Testis (tissue), 2 donors: ENCODE measurements at regions not wholly inside any gene's neighbourhood (a gene's known extent, or its start where the extent isn't known, plus 50 kb on each side); places are given as distances from the start of the nearest gene placed in this dataset.

ENCODE experiments used
- CTCF ChIP-seq, 3 experiments: fragments of 450-650 bp in 2 of 3; fragments of 200-600 bp in 1 of 3; sonication (generic) in 1 of 3; IDR thresholded peaks; one replicate each; pipeline ENCODE4 v1.5.1; 2016 to 2019; ENCODE audit warnings: antibody characterized with exemption in 3 of 3, mild to moderate bottlenecking in 2 of 3, moderate library complexity in 1 of 3
- POLR2A ChIP-seq: fragments of 450-650 bp; IDR thresholded peaks from one replicate; pipeline ENCODE4 v1.6.1; 2017; ENCODE audit warnings: antibody characterized with exemption, mild to moderate bottlenecking, moderate library complexity

GRCh38 chr12:32981139-32981538, 84.6 kb upstream of the PKP2 start:
- TF ChIP-seq CTCF (IDR thresholded peaks at IDR 0.05) (no peak), POLR2A (no peak)
